ENCODE measurements at regions not wholly inside any gene's neighbourhood (a gene's known extent, or its start where the extent isn't known, plus 50 kb on each side); places are given as distances from the start of the nearest gene placed in this dataset.

DNA sequence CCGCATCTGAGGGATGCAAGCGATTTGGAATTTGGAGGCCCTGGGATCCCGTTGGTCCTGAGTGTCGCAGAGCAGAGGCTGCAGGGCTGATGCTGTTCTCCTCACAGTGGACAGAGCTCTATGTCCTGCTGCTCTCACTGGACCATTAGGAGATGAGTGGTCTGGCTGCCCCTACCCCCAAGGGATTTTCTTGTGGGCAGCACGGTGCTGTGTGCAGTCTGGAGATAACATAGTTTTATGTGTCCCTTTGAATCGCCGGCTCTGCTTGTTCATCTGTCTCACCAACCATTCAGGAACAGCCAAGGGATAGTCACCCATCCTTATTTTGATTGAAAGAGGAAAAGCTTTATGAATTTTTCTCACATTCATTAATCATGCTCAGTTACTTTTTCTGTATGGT, 49.9 kb downstream of the CHRM3 start:
- H3K4me1 ChIP-seq (ENCODE audit: insufficient read depth, low read length, poor library complexity, severe bottlenecking): no peaks in the 10 kb centered on the region
- no peaks in the 10 kb centered on the region for H3K27me3 ChIP-seq (replicated peaks; ENCODE audit: insufficient read depth, low read depth, low read length, poor library complexity)
- POLR2A ChIA-PET (ENCODE audit: low non-redundant PET): no interaction called here
- DNase-seq (ENCODE audit: low spot score): no peak
- H3K36me3 ChIP-seq (ENCODE audit: insufficient read depth, low read length, poor library complexity, severe bottlenecking): no peaks in the 10 kb centered on the region
- H3K27ac ChIP-seq (ENCODE audit: low read depth, low read length, poor library complexity, severe bottlenecking): no peak overlapping the region
- BruUV-seq (replicated peaks): no TSS peak
- CTCF ChIA-PET: no interaction called here
- H3K4me3 ChIP-seq (ENCODE audit: low read depth, low read length, poor library complexity, severe bottlenecking): no peak overlapping the region
- intact Hi-C loops (cut with micrococcal nuclease; ENCODE audit: unreplicated experiment): no loop called here
- no peaks in the 10 kb centered on the region for H3K9me3 ChIP-seq (ENCODE audit: low read depth, low read length, poor library complexity, severe bottlenecking)
- TF ChIP-seq EZH2 (IDR thresholded peaks at IDR 0.05; ENCODE audit: borderline replicate concordance, low read depth, low read length, poor library complexity, severe bottlenecking) (no peak), CTCF (conservative IDR thresholded peaks at IDR 0.05; ENCODE audit: low read depth, low read length) (no peak)

DNA sequence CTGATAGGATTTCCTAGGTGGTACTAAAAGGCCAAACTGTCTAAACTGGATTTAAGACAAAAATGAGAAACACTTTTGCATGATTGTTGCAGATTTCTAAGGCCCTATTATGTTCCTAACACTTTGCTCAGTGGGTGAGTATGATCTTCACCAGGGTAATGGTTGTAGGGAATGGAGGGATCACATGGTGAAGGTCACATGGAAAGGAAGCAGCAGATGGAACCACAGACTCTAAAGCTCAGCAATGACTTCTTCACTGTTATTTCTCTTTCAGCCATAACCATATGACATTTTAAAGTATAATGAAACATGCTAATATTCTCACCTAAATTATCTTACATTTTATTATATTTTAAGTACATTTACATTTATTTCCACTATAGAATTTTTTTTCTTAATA, 51.5 kb downstream of the CHRM3 start:
- ChIA-PET POLR2A (ENCODE audit: low non-redundant PET) (no interaction called here), CTCF (no interaction called here)
- H3K27me3 ChIP-seq (replicated peaks; ENCODE audit: insufficient read depth, low read depth, low read length, poor library complexity): no peaks in the 10 kb centered on the region
- TF ChIP-seq EZH2 (IDR thresholded peaks at IDR 0.05; ENCODE audit: borderline replicate concordance, low read depth, low read length, poor library complexity, severe bottlenecking) (no peak), CTCF (conservative IDR thresholded peaks at IDR 0.05; ENCODE audit: low read depth, low read length) (no peak)
- DNase-seq (ENCODE audit: low spot score): no peak
- no peaks in the 10 kb centered on the region for H3K4me1 ChIP-seq (ENCODE audit: insufficient read depth, low read length, poor library complexity, severe bottlenecking)
- no TSS peak for BruUV-seq (replicated peaks)
- no peaks in the 10 kb centered on the region for H3K36me3 ChIP-seq (ENCODE audit: insufficient read depth, low read length, poor library complexity, severe bottlenecking)
- intact Hi-C loops (cut with micrococcal nuclease; ENCODE audit: unreplicated experiment): no loop called here
- H3K9me3 ChIP-seq (ENCODE audit: low read depth, low read length, poor library complexity, severe bottlenecking): no peaks in the 10 kb centered on the region
- no peak overlapping the region for H3K27ac ChIP-seq (ENCODE audit: low read depth, low read length, poor library complexity, severe bottlenecking)
- H3K4me3 ChIP-seq (ENCODE audit: low read depth, low read length, poor library complexity, severe bottlenecking): no peak overlapping the region

GRCh38 chr1:239438891-239439290, 52.5 kb downstream of the CHRM3 start:
- no TSS peak for BruUV-seq (replicated peaks)
- no peak for DNase-seq (ENCODE audit: low spot score)
- CTCF ChIA-PET: no interaction called here

More at GRCh38 chr1:239438891-239439290, 52.5 kb downstream of the CHRM3 start:
- intact Hi-C loops (cut with micrococcal nuclease; ENCODE audit: unreplicated experiment): no loop called here
- no peak for TF ChIP-seq CTCF (conservative IDR thresholded peaks at IDR 0.05; ENCODE audit: low read depth, low read length)
- no peak for TF ChIP-seq EZH2 (IDR thresholded peaks at IDR 0.05; ENCODE audit: borderline replicate concordance, low read depth, low read length, poor library complexity, severe bottlenecking)
- no peak overlapping the region for H3K4me3 ChIP-seq (ENCODE audit: low read depth, low read length, poor library complexity, severe bottlenecking)
- no peaks in the 10 kb centered on the region for H3K27me3 ChIP-seq (replicated peaks; ENCODE audit: insufficient read depth, low read depth, low read length, poor library complexity)
- POLR2A ChIA-PET (ENCODE audit: low non-redundant PET): no interaction called here
- no peaks in the 10 kb centered on the region for H3K4me1 ChIP-seq (ENCODE audit: insufficient read depth, low read length, poor library complexity, severe bottlenecking)
- H3K36me3 ChIP-seq (ENCODE audit: insufficient read depth, low read length, poor library complexity, severe bottlenecking): no peaks in the 10 kb centered on the region
- no peaks in the 10 kb centered on the region for H3K9me3 ChIP-seq (ENCODE audit: low read depth, low read length, poor library complexity, severe bottlenecking)
- no peak overlapping the region for H3K27ac ChIP-seq (ENCODE audit: low read depth, low read length, poor library complexity, severe bottlenecking)
